ENCODE measurements at regions not wholly inside any gene's neighbourhood (a gene's known extent, or its start where the extent isn't known, plus 50 kb on each side); places are given as distances from the start of the nearest gene placed in this dataset.

DNA sequence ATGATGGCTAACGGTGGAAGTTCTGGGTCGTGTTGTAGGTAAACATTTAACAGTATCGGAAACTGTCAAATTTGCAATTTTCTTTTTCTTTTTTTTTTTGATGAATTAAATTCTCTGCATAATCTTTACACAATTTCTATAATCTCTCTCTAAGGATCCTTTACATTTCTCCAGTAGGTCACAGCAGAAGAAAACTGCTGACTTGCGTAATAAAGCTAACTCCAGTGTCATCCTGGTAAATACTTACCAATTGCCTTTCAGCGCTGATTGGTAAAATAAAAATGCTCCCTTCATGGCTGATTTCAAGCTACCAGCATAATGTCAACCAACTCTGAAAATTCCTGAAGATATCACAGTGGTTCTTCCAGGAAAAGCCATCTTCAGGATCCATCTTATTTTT is 510.5 kb upstream of the ATXN8OS start:
- Histone ChIP-seq H3K4me1 (ENCODE audit: control insufficient read depth in 2 of 2, insufficient read depth in 1 of 2, low read depth in 1 of 2, low read length in 2 of 2) (no peaks in the 10 kb centered on the region), H2BK120ac (ENCODE audit: low read depth, low read length) (no peak overlapping the region), H3K14ac (ENCODE audit: low read length) (no peak overlapping the region), H3K27ac (replicated peaks; ENCODE audit: low read length) (no peak overlapping the region), H3K4me2 (ENCODE audit: insufficient read depth, low read length, poor library complexity, severe bottlenecking) (no peak overlapping the region), H4K8ac (ENCODE audit: low read depth, low read length) (no peak overlapping the region), H2BK12ac (ENCODE audit: low read length) (no peak overlapping the region), H2BK15ac (ENCODE audit: low read length) (no peak overlapping the region), H3K23ac (ENCODE audit: low read depth, low read length, poor library complexity) (no peak overlapping the region), H3K27me3 (ENCODE audit: control insufficient read depth in 3 of 3, insufficient read depth in 3 of 3, low read depth in 1 of 3, low read length in 3 of 3) (no peaks in the 10 kb centered on the region), H2BK5ac (ENCODE audit: low read length) (no peak overlapping the region), H3K4ac (ENCODE audit: low read length) (no peak overlapping the region), H3K9ac (ENCODE audit: low read depth, low read length, poor library complexity) (no peak overlapping the region), H3K9me3 (replicated peaks in 1 of 2; ENCODE audit: control insufficient read depth in 2 of 2, insufficient read depth in 1 of 2, low read depth in 1 of 2, low read length in 2 of 2) (no peaks in the 10 kb centered on the region), H3K18ac (ENCODE audit: low read length) (no peak overlapping the region), H3K4me3 (ENCODE audit: low read length in 2 of 2) (no peak overlapping the region), H2AFZ (ENCODE audit: low read length) (no peak overlapping the region), H3K36me3 (replicated peaks in 1 of 2; ENCODE audit: control insufficient read depth in 2 of 2, insufficient read depth in 2 of 2, low read length in 2 of 2) (no peaks in the 10 kb centered on the region), H2AK5ac (ENCODE audit: low read depth, low read length) (no peak overlapping the region), H4K91ac (ENCODE audit: low read depth, low read length, poor library complexity) (no peak overlapping the region), H3K79me1 (ENCODE audit: low read depth, low read length) (no peaks in the 10 kb centered on the region)
- DNase-seq (ENCODE audit: low spot score), result no peak
- WGBS, 2 donors (ENCODE audit: extremely low coverage in 2 of 2, insufficient read length in 2 of 2, insufficient replicate concordance in 1 of 2), result no CpG with 5 or more reads among the region's 5 CpGs

DNA sequence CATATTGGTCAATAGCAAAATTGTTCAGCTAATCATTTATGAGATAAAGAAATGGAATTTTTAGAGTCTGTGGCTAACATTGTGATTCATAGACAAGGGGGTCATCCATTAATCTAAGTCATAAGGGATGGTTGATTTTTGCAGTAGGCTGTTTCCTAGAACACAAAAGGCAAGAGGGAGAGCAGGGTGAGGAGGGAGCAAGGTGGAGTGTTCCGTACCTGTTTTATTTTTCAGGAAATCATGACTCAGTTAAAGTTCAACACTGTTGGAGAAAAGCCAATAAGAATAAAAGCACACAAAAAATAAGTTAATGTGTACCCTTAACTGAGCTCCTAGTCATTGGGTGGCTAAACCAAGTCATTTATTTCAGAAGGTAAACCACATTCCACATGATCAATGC is 512.4 kb upstream of the ATXN8OS start:
- Histone ChIP-seq H3K9me3 (replicated peaks in 1 of 2; ENCODE audit: control insufficient read depth in 2 of 2, insufficient read depth in 1 of 2, low read depth in 1 of 2, low read length in 2 of 2) (no peaks in the 10 kb centered on the region), H3K4me2 (ENCODE audit: insufficient read depth, low read length, poor library complexity, severe bottlenecking) (no peak overlapping the region), H3K4ac (ENCODE audit: low read length) (no peak overlapping the region), H3K79me1 (ENCODE audit: low read depth, low read length) (no peaks in the 10 kb centered on the region), H2AK5ac (ENCODE audit: low read depth, low read length) (no peak overlapping the region), H2BK5ac (ENCODE audit: low read length) (no peak overlapping the region), H3K23ac (ENCODE audit: low read depth, low read length, poor library complexity) (no peak overlapping the region), H3K4me1 (ENCODE audit: control insufficient read depth in 2 of 2, insufficient read depth in 1 of 2, low read depth in 1 of 2, low read length in 2 of 2) (no peaks in the 10 kb centered on the region), H4K91ac (ENCODE audit: low read depth, low read length, poor library complexity) (no peak overlapping the region), H3K27me3 (ENCODE audit: control insufficient read depth in 3 of 3, insufficient read depth in 3 of 3, low read depth in 1 of 3, low read length in 3 of 3) (no peaks in the 10 kb centered on the region), H3K9ac (ENCODE audit: low read depth, low read length, poor library complexity) (no peak overlapping the region), H2BK120ac (ENCODE audit: low read depth, low read length) (no peak overlapping the region), H2BK12ac (ENCODE audit: low read length) (no peak overlapping the region), H3K27ac (replicated peaks; ENCODE audit: low read length) (no peak overlapping the region), H3K4me3 (ENCODE audit: low read length in 2 of 2) (no peak overlapping the region), H3K18ac (ENCODE audit: low read length) (no peak overlapping the region), H3K36me3 (replicated peaks in 1 of 2; ENCODE audit: control insufficient read depth in 2 of 2, insufficient read depth in 2 of 2, low read length in 2 of 2) (no peaks in the 10 kb centered on the region), H2AFZ (ENCODE audit: low read length) (no peak overlapping the region), H3K14ac (ENCODE audit: low read length) (no peak overlapping the region), H4K8ac (ENCODE audit: low read depth, low read length) (no peak overlapping the region), H2BK15ac (ENCODE audit: low read length) (no peak overlapping the region)
- DNase-seq (ENCODE audit: low spot score), result no peak
- no CpG with 5 or more reads among the region's 1 CpG for WGBS, 2 donors (ENCODE audit: extremely low coverage in 2 of 2, insufficient read length in 2 of 2, insufficient replicate concordance in 1 of 2)

DNA sequence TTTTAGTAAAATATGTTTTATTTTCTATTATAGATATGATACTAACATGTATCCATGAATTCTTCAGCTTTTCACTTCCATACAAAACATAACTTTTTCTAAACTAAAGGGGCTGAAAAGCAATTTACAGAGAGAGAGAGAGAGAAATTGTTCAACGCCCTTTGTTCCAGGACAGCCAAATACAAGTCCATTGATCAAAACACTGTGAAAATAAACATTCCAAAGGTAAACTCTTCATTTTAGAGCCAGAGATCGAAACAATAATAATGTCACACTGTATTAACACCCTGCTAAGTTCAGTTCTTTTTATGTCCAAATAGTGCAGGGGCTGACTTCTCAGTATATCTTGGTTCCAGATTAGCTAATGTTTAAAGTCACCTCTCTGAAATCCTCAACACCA is 516.2 kb upstream of the ATXN8OS start:
- WGBS, 2 donors (ENCODE audit: extremely low coverage in 2 of 2, insufficient read length in 2 of 2, insufficient replicate concordance in 1 of 2), result no CpG with 5 or more reads among the region's 2 CpGs
- H3K18ac ChIP-seq (ENCODE audit: low read length), result no peak overlapping the region
- no peak overlapping the region for H3K14ac ChIP-seq (ENCODE audit: low read length)
- H2AK5ac ChIP-seq (ENCODE audit: low read depth, low read length), result no peak overlapping the region
- no peaks in the 10 kb centered on the region for H3K9me3 ChIP-seq (replicated peaks in 1 of 2; ENCODE audit: control insufficient read depth in 2 of 2, insufficient read depth in 1 of 2, low read depth in 1 of 2, low read length in 2 of 2)
- no peak overlapping the region for H2BK120ac ChIP-seq (ENCODE audit: low read depth, low read length)
- no peak overlapping the region for H3K4me2 ChIP-seq (ENCODE audit: insufficient read depth, low read length, poor library complexity, severe bottlenecking)
- no peak overlapping the region for H3K27ac ChIP-seq (replicated peaks; ENCODE audit: low read length)
- no peak overlapping the region for H2BK15ac ChIP-seq (ENCODE audit: low read length)
- no peak overlapping the region for H2AFZ ChIP-seq (ENCODE audit: low read length)
- no peak overlapping the region for H2BK5ac ChIP-seq (ENCODE audit: low read length)
- H3K23ac ChIP-seq (ENCODE audit: low read depth, low read length, poor library complexity), result no peak overlapping the region
- no peak overlapping the region for H3K4me3 ChIP-seq (ENCODE audit: low read length in 2 of 2)
- no peak overlapping the region for H3K4ac ChIP-seq (ENCODE audit: low read length)
- DNase-seq (ENCODE audit: low spot score), result no peak
- H3K4me1 ChIP-seq (ENCODE audit: control insufficient read depth in 2 of 2, insufficient read depth in 1 of 2, low read depth in 1 of 2, low read length in 2 of 2), result no peaks in the 10 kb centered on the region
- no peak overlapping the region for H2BK12ac ChIP-seq (ENCODE audit: low read length)
- no peak overlapping the region for H4K91ac ChIP-seq (ENCODE audit: low read depth, low read length, poor library complexity)
- H4K8ac ChIP-seq (ENCODE audit: low read depth, low read length), result no peak overlapping the region
- H3K27me3 ChIP-seq (ENCODE audit: control insufficient read depth in 3 of 3, insufficient read depth in 3 of 3, low read depth in 1 of 3, low read length in 3 of 3), result no peaks in the 10 kb centered on the region
- H3K9ac ChIP-seq (ENCODE audit: low read depth, low read length, poor library complexity), result no peak overlapping the region
- no peaks in the 10 kb centered on the region for H3K79me1 ChIP-seq (ENCODE audit: low read depth, low read length)
- no peaks in the 10 kb centered on the region for H3K36me3 ChIP-seq (replicated peaks in 1 of 2; ENCODE audit: control insufficient read depth in 2 of 2, insufficient read depth in 2 of 2, low read length in 2 of 2)

DNA sequence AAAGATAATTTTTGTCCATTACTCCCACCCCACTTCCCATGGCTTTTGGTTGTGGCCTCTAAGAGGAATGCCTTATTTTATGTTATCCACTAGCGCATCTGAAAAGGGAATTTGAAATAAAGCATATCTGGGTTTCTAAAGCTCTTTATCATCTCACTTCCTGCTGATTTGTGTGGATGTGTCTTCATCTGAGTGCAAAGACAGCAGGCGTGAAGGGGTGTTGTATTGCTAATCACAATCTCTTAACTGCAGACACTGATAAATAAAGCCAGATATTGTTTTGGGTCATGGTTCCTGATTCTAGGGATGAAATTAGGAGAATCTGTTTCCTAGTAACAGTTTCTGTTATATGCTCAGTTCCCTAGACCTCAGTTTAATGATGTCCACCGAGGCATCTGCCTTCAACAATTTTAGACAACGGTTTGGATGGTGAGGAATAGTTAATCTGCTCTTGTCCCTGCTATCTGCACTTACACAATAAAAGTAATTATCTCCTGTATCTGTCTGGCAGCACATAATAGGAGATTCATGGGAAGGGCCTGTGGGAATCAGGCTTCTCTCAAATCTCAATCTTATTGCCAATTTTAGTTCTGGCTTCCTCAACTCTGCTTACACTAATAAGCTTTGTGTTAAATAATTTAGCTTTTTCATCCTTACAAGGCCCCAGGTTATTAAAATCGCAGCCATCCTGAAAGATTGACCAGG is 517.9 kb upstream of the ATXN8OS start:
- Histone ChIP-seq H2AK5ac (ENCODE audit: low read depth, low read length) (no peak overlapping the region), H2BK12ac (ENCODE audit: low read length) (no peak overlapping the region), H3K4me3 (ENCODE audit: low read length in 2 of 2) (no peak overlapping the region), H3K9ac (ENCODE audit: low read depth, low read length, poor library complexity) (no peak overlapping the region), H3K14ac (ENCODE audit: low read length) (no peak overlapping the region), H2BK120ac (ENCODE audit: low read depth, low read length) (no peak overlapping the region), H3K27ac (replicated peaks; ENCODE audit: low read length) (no peak overlapping the region), H2BK15ac (ENCODE audit: low read length) (no peak overlapping the region), H3K4me2 (ENCODE audit: insufficient read depth, low read length, poor library complexity, severe bottlenecking) (no peak overlapping the region), H3K4ac (ENCODE audit: low read length) (no peak overlapping the region), H3K9me3 (replicated peaks in 1 of 2; ENCODE audit: control insufficient read depth in 2 of 2, insufficient read depth in 1 of 2, low read depth in 1 of 2, low read length in 2 of 2) (no peaks in the 10 kb centered on the region), H2BK5ac (ENCODE audit: low read length) (no peak overlapping the region), H3K36me3 (replicated peaks in 1 of 2; ENCODE audit: control insufficient read depth in 2 of 2, insufficient read depth in 2 of 2, low read length in 2 of 2) (no peaks in the 10 kb centered on the region), H4K8ac (ENCODE audit: low read depth, low read length) (no peak overlapping the region), H3K79me1 (ENCODE audit: low read depth, low read length) (no peaks in the 10 kb centered on the region), H3K18ac (ENCODE audit: low read length) (no peak overlapping the region), H3K27me3 (ENCODE audit: control insufficient read depth in 3 of 3, insufficient read depth in 3 of 3, low read depth in 1 of 3, low read length in 3 of 3) (no peaks in the 10 kb centered on the region), H3K23ac (ENCODE audit: low read depth, low read length, poor library complexity) (no peak overlapping the region), H4K91ac (ENCODE audit: low read depth, low read length, poor library complexity) (no peak overlapping the region), H2AFZ (ENCODE audit: low read length) (no peak overlapping the region), H3K4me1 (ENCODE audit: control insufficient read depth in 2 of 2, insufficient read depth in 1 of 2, low read depth in 1 of 2, low read length in 2 of 2) (no peaks in the 10 kb centered on the region)
- no peak for DNase-seq (ENCODE audit: low spot score)
- WGBS, 2 donors (ENCODE audit: extremely low coverage in 2 of 2, insufficient read length in 2 of 2, insufficient replicate concordance in 1 of 2), result no CpG with 5 or more reads among the region's 5 CpGs
